Caco-2 (cell line): ENCODE measurements at regions not wholly inside any gene's neighbourhood (a gene's known extent, or its start where the extent isn't known, plus 50 kb on each side); places are given as distances from the start of the nearest gene placed in this dataset.

Source experiments
- BruUV-seq: library from RNA; stranded (reverse); fragments of 400-500 nt; replicated peaks from 2 replicates; lab custom pipeline; 2021; lab: Mats Ljungman, UMichigan
- CTCF ChIA-PET: fragments of 300-600 bp; sonication (Branson Sonifier 250); formaldehyde crosslinking; loops from one replicate; lab custom pipeline; 2022; ENCODE audit warnings: antibody characterized with exemption; lab: Charles Lee
- POLR2A ChIA-PET: fragments of 300-600 bp; sonication (Branson Sonifier 250); formaldehyde crosslinking; loops from one replicate; lab custom pipeline; 2022; ENCODE audit warnings: antibody characterized with exemption; lab: Charles Lee
- DNase-seq, 2 experiments: peaks; one replicate each; pipeline versions ENCODE4 v3.0.0 to v3.0.0-alpha.2; 2020 to 2022
- H3K27me3 ChIP-seq: replicated peaks from 2 replicates; pipeline ENCODE4 v1.6.0; 2011; ENCODE audit warnings: low read length; ENCODE audit not compliant: control insufficient read depth, insufficient read depth
- H3K36me3 ChIP-seq: 2 replicates; pipeline ENCODE4 v1.5.1; 2011; ENCODE audit warnings: low read length; ENCODE audit not compliant: control insufficient read depth, insufficient read depth
- H3K4me1 ChIP-seq: fragments of 250-450 bp; sonication (Bioruptor Pico); 2 replicates; pipeline ENCODE4 v1.5.1; 2020; ENCODE audit warnings: mild to moderate bottlenecking
- H3K4me3 ChIP-seq: 2 replicates; pipeline ENCODE4 v1.5.1; 2011; ENCODE audit warnings: low read depth, mild to moderate bottlenecking, control low read depth, low read length
- H3K9me3 ChIP-seq: fragments of 250-450 bp; sonication (Bioruptor Pico); 2 replicates; pipeline ENCODE4 v1.5.1; 2020; ENCODE audit warnings: mild to moderate bottlenecking, moderate library complexity
- H3K27ac Mint-ChIP-seq: one replicate; pipeline ENCODE4 v1.8.0; 2022; ENCODE audit warnings: mixed read lengths; ENCODE audit not compliant: unreplicated experiment
- H3K27me3 Mint-ChIP-seq: one replicate; pipeline ENCODE4 v1.8.0; 2022; ENCODE audit warnings: mixed read lengths; ENCODE audit not compliant: insufficient read depth, unreplicated experiment
- H3K36me3 Mint-ChIP-seq: one replicate; pipeline ENCODE4 v1.8.0; 2022; ENCODE audit warnings: mild to moderate bottlenecking, mixed read lengths; ENCODE audit not compliant: insufficient read depth, unreplicated experiment
- H3K4me1 Mint-ChIP-seq: one replicate; pipeline ENCODE4 v1.8.0; 2022; ENCODE audit warnings: low read depth, mixed read lengths; ENCODE audit not compliant: unreplicated experiment
- H3K4me3 Mint-ChIP-seq: one replicate; pipeline ENCODE4 v1.8.0; 2022; ENCODE audit warnings: mild to moderate bottlenecking, moderate library complexity, mixed read lengths; ENCODE audit not compliant: unreplicated experiment
- H3K9me3 Mint-ChIP-seq: one replicate; pipeline ENCODE4 v1.8.0; 2022; ENCODE audit warnings: mixed read lengths; ENCODE audit not compliant: unreplicated experiment
- CTCF ChIP-seq, 2 experiments: fragments of 200-600 bp in 1 of 2; IDR thresholded peaks; 1 replicate in 1 of 2; 2 replicates in 1 of 2; pipeline versions ENCODE4 v1.5.1 to v1.8.0; 2011 to 2022; ENCODE audit warnings: antibody characterized with exemption in 1 of 2, control low read depth in 1 of 2, inconsistent platforms in 1 of 2, low read depth in 1 of 2, low read length in 1 of 2, mild to moderate bottlenecking in 1 of 2, moderate library complexity in 1 of 2; ENCODE audit not compliant: insufficient read depth in 1 of 2, severe bottlenecking in 1 of 2, unreplicated experiment in 1 of 2
- intact Hi-C: fragments of 100-400 bp; cut with micrococcal nuclease; formaldehyde crosslinking; loops from one replicate; pipeline ENCODE4 v1.10.0; 2022; ENCODE audit not compliant: unreplicated experiment

GRCh38 chr15:94965593-94965992 lies 734.2 kb downstream of the MCTP2 start:
- Histone ChIP-seq H3K4me1 (no peaks in the 10 kb centered on the region), H3K4me3 (no peak overlapping the region), H3K27me3 (no peaks in the 10 kb centered on the region), H3K9me3 (no peaks in the 10 kb centered on the region), H3K36me3 (no peaks in the 10 kb centered on the region)
- BruUV-seq = no TSS peak
- Mint-ChIP-seq H3K4me3 (no peak overlapping the region), H3K36me3 (no peaks in the 10 kb centered on the region), H3K27me3 (no peaks in the 10 kb centered on the region), H3K9me3 (peaks cover 7% of the 10 kb centered on the region), H3K27ac (no peak overlapping the region), H3K4me1 (no peaks in the 10 kb centered on the region)
- intact Hi-C loops = no loop called here
- ChIA-PET CTCF (no interaction called here), POLR2A (no interaction called here)
- TF ChIP-seq CTCF (IDR thresholded peaks at IDR 0.05; ENCODE audit: insufficient read depth in 1 of 2, low read depth in 1 of 2, low read length in 1 of 2, severe bottlenecking in 1 of 2, unreplicated experiment in 1 of 2) = no peak
- DNase-seq = no peak

GRCh38 chr15:94968133-94968532 lies 736.8 kb downstream of the MCTP2 start:
- H3K4me1 Mint-ChIP-seq = no peaks in the 10 kb centered on the region
- H3K4me3 Mint-ChIP-seq = no peak overlapping the region
- ChIA-PET POLR2A (no interaction called here), CTCF (no interaction called here)
- Histone ChIP-seq H3K27me3 (no peaks in the 10 kb centered on the region), H3K4me3 (no peak overlapping the region), H3K36me3 (no peaks in the 10 kb centered on the region), H3K4me1 (no peaks in the 10 kb centered on the region), H3K9me3 (no peaks in the 10 kb centered on the region)
- BruUV-seq = no TSS peak
- TF ChIP-seq CTCF (IDR thresholded peaks at IDR 0.05; ENCODE audit: insufficient read depth in 1 of 2, low read depth in 1 of 2, low read length in 1 of 2, severe bottlenecking in 1 of 2, unreplicated experiment in 1 of 2) = no peak
- H3K9me3 Mint-ChIP-seq = no peaks in the 10 kb centered on the region
- no peaks in the 10 kb centered on the region for H3K36me3 Mint-ChIP-seq
- H3K27ac Mint-ChIP-seq = no peak overlapping the region
- no peaks in the 10 kb centered on the region for H3K27me3 Mint-ChIP-seq
- no peak for DNase-seq
- intact Hi-C loops = no loop called here

- BruUV-seq = no TSS peak
- no peak overlapping the region for H3K4me3 Mint-ChIP-seq
- no peaks in the 10 kb centered on the region for H3K4me1 Mint-ChIP-seq
- no peak for TF ChIP-seq CTCF (IDR thresholded peaks at IDR 0.05; ENCODE audit: insufficient read depth in 1 of 2, low read depth in 1 of 2, low read length in 1 of 2, severe bottlenecking in 1 of 2, unreplicated experiment in 1 of 2)
- no peak overlapping the region for H3K27ac Mint-ChIP-seq
- intact Hi-C loops = no loop called here
- H3K9me3 ChIP-seq = no peaks in the 10 kb centered on the region
- no peaks in the 10 kb centered on the region for H3K4me1 ChIP-seq
- no peaks in the 10 kb centered on the region for H3K36me3 ChIP-seq
- no peak overlapping the region for H3K4me3 ChIP-seq
- no peaks in the 10 kb centered on the region for H3K27me3 ChIP-seq
- no peak for DNase-seq
- H3K36me3 Mint-ChIP-seq = no peaks in the 10 kb centered on the region
- no peaks in the 10 kb centered on the region for H3K27me3 Mint-ChIP-seq
- ChIA-PET POLR2A (no interaction called here), CTCF (no interaction called here)
- no peaks in the 10 kb centered on the region for H3K9me3 Mint-ChIP-seq
These were observed 738.7 kb downstream of the MCTP2 start for GRCh38 chr15:94970096-94970495.
